Fibroblast of pulmonary artery (primary cell): ENCODE measurements at regions not wholly inside any gene's neighbourhood (a gene's known extent, or its start where the extent isn't known, plus 50 kb on each side); places are given as distances from the start of the nearest gene placed in this dataset.

Source experiments
- DNase-seq: peaks from one replicate; pipeline ENCODE4 v3.0.0-alpha.2; 2010; ENCODE audit warnings: low read depth
- H3K4me3 ChIP-seq: replicated peaks from 2 replicates; pipeline ENCODE4 v1.5.1; 2011; ENCODE audit warnings: low read depth, mild to moderate bottlenecking, control low read depth, low read length, moderate library complexity
- TF ChIP-seq, protein P1 (sequence below): IDR thresholded peaks from 2 replicates; pipeline ENCODE4 v1.5.1; 2011; ENCODE audit warnings: mild to moderate bottlenecking, control low read depth, low read length, inconsistent platforms; ENCODE audit errors: missing control alignments

DNA sequence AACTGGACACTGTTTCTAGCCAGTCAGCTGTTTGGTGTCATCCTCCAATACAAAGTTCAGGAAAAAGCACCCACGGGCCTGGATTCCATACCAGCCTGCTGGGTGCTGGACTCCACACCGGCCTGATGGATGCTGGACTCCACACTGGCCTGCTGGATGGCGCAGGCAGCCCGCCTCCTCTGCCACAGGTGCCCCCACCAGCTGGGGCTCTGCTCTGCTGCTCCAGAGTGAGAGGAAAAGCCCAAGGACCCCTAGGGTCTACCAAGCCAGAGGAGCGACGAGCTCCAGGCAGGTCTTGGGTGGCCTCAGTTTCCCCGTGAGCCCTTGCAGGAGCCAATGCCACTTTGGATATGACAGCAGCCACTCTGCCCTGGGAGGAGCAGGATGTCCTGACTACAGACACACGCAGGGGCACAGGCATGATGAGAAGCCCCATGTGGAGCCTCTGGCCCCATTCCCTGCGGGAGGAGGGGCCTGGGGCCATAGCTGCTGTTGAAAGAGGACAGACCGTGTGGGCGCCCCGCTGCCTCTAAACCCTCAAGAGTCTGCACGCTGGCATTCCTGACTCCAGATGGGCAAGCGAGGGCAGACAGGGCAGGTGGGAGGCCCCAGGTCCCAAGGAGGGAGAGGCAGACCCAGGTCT is 141.6 kb downstream of the OLFM1 start:
- H3K4me3 ChIP-seq = no peak overlapping the region
- DNase-seq = no peak
- TF ChIP-seq, protein P1, sequence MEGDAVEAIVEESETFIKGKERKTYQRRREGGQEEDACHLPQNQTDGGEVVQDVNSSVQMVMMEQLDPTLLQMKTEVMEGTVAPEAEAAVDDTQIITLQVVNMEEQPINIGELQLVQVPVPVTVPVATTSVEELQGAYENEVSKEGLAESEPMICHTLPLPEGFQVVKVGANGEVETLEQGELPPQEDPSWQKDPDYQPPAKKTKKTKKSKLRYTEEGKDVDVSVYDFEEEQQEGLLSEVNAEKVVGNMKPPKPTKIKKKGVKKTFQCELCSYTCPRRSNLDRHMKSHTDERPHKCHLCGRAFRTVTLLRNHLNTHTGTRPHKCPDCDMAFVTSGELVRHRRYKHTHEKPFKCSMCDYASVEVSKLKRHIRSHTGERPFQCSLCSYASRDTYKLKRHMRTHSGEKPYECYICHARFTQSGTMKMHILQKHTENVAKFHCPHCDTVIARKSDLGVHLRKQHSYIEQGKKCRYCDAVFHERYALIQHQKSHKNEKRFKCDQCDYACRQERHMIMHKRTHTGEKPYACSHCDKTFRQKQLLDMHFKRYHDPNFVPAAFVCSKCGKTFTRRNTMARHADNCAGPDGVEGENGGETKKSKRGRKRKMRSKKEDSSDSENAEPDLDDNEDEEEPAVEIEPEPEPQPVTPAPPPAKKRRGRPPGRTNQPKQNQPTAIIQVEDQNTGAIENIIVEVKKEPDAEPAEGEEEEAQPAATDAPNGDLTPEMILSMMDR = no peak

GRCh38 chr9:135229701-135230385 is 142.4 kb downstream of the OLFM1 start:
- no peak for DNase-seq
- no peak overlapping the region for H3K4me3 ChIP-seq
- TF ChIP-seq, protein P1 = no peak

GRCh38 chr9:135230386-135230765 is 142.9 kb downstream of the OLFM1 start:
- H3K4me3 ChIP-seq = no peak overlapping the region
- no peak for DNase-seq
- TF ChIP-seq, protein P1 = no peak

DNA sequence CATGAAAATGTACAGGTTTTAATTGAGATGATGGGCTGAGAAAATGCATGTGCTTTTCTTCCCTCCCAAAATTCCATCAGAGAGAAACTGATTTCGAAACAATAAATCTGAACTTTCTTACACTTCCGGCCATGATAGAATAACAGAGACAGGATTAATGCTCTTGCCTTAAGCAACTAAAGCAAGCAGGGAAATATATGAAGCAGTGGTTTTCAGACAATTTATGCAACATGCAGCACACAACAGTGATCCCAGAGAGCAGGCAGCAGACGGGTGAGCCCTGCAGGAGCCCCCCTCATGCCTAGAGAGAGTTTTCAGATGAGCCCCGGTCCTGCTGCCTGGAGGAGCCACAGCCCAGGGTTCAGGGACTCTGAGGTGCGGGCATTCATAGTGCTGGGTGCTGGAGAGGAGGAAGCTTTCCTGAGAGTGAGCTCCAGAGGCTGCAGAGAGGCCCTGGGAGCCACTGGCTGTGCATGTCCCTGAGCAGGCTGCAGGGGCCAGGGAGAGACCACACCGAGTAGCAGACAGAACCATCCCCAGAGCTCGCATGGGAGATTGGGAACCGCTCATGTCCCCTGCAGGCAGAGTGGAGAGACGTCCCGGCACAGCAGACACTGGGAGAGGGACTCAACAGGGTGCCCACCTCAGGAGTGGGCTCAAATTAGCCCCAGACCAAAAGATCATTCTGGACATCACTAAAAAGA is 143.5 kb downstream of the OLFM1 start:
- TF ChIP-seq, protein P1 = no peak
- H3K4me3 ChIP-seq = no peak overlapping the region
- no peak for DNase-seq

DNA sequence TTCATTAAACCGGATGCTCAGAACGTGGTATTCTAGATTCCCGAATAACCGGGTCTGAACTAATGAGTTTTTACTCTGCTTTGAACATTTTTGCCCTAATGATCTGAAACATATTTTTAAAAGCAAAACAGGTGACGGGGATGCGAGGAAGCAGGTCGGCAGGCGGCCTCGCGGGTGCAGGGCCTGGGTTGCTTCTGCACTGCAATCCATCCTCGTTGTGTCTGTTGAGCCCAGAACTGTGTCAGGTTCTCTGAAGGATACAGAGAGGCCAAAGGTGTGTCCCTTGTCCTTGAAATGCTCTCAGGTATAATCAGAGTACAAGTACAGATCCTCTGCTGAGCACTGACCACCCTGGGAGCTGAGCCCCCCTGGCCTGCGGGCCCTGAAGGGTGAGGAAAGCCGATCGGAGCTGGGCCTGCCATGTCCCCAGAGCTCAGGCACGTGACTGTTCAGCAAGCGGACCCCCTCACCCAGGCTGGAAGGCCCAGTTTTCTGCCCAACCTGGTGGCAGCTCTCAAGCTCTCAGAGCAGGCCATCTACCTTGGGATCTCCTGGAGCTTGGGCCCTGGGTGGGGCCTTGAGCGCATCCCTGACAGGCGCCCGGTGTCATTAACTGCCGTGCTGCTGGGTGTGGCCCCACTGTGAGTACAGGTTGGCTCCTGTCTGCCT is 151.8 kb downstream of the OLFM1 start:
- DNase-seq = no peak
- TF ChIP-seq, protein P1 = no peak

GRCh38 chr9:135239769-135240141 is 152.3 kb downstream of the OLFM1 start:
- no peak overlapping the region for H3K4me3 ChIP-seq
- TF ChIP-seq, protein P1 = no peak
- no peak for DNase-seq

More for the DNA sequence above, 151.8 kb downstream of the OLFM1 start:
- H3K4me3 ChIP-seq = no peak overlapping the region
